Keratinocyte (primary cell): ENCODE measurements at regions not wholly inside any gene's neighbourhood (a gene's known extent, or its start where the extent isn't known, plus 50 kb on each side); places are given as distances from the start of the nearest gene placed in this dataset.
A peak's percentile ranks its signal among the peaks of the same experiment; 100 is the strongest.

ENCODE experiments used
- DNase-seq: peaks from one replicate; pipeline ENCODE4 v3.0.0-alpha.2; 2011; ENCODE audit warnings: low read depth, missing footprints, low spot score
- FAIRE-seq: peaks from 2 replicates; lab custom pipeline; 2011; peaks lifted over from hg19 to GRCh38; lab: Jason Lieb, UNC
- H2AFZ ChIP-seq: 2 replicates; pipeline ENCODE4 v1.6.0; 2012; ENCODE audit warnings: low read length, control low read depth, inconsistent platforms; ENCODE audit not compliant: control insufficient read depth
- H3K27ac ChIP-seq: 2 replicates; pipeline ENCODE4 v1.5.1; 2011; ENCODE audit warnings: low read length; ENCODE audit not compliant: control insufficient read depth, insufficient read depth
- H3K27me3 ChIP-seq: 3 replicates; pipeline ENCODE4 v1.6.0; 2011; ENCODE audit warnings: low read length; ENCODE audit not compliant: control insufficient read depth, insufficient read depth; ENCODE audit errors: extremely low read depth
- H3K36me3 ChIP-seq, 2 experiments: 2 replicates in 1 of 2; 3 replicates in 1 of 2; pipeline ENCODE4 v1.5.1; 2011; ENCODE audit warnings: low read length in 2 of 2, mild to moderate bottlenecking in 1 of 2; ENCODE audit not compliant: control insufficient read depth in 2 of 2, insufficient read depth in 2 of 2; ENCODE audit errors: extremely low read depth in 1 of 2
- H3K4me1 ChIP-seq: 3 replicates; pipeline ENCODE4 v1.5.1; 2011; ENCODE audit warnings: low read length; ENCODE audit not compliant: control insufficient read depth, insufficient read depth; ENCODE audit errors: extremely low read depth
- H3K4me2 ChIP-seq: 3 replicates; pipeline ENCODE4 v1.6.0; 2011; ENCODE audit warnings: low read depth, low read length; ENCODE audit not compliant: control insufficient read depth, insufficient read depth; ENCODE audit errors: extremely low read depth
- H3K4me3 ChIP-seq, 3 experiments: fragments of 200-600 bp in 1 of 3; sonication (generic) in 1 of 3; 2 replicates in 2 of 3; 3 replicates in 1 of 3; pipeline ENCODE4 v1.5.1; 2011 to 2016; ENCODE audit warnings: low read length in 3 of 3, mild to moderate bottlenecking in 3 of 3, control low read depth in 2 of 3, inconsistent platforms in 1 of 3, low read depth in 1 of 3, mixed read lengths in 1 of 3, mixed run types in 1 of 3, moderate library complexity in 1 of 3; ENCODE audit not compliant: control insufficient read depth in 2 of 3, insufficient read depth in 2 of 3; ENCODE audit errors: extremely low read depth in 1 of 3
- H3K79me2 ChIP-seq: 2 replicates; pipeline ENCODE4 v1.6.0; 2012; ENCODE audit warnings: low read length; ENCODE audit not compliant: control insufficient read depth, insufficient read depth
- H3K9ac ChIP-seq: 3 replicates; pipeline ENCODE4 v1.6.0; 2011; ENCODE audit warnings: low read length; ENCODE audit not compliant: control insufficient read depth, insufficient read depth; ENCODE audit errors: extremely low read depth
- H3K9me1 ChIP-seq: 3 replicates; pipeline ENCODE4 v1.6.0; 2011; ENCODE audit warnings: low read length; ENCODE audit not compliant: control insufficient read depth, insufficient read depth; ENCODE audit errors: extremely low read depth
- H3K9me3 ChIP-seq: 2 replicates; pipeline ENCODE4 v1.5.1; 2012; ENCODE audit warnings: low read depth, low read length; ENCODE audit not compliant: control insufficient read depth
- H4K20me1 ChIP-seq: 3 replicates; pipeline ENCODE4 v1.6.0; 2011; ENCODE audit warnings: low read length; ENCODE audit not compliant: control insufficient read depth, insufficient read depth; ENCODE audit errors: extremely low read depth
- EZH2 ChIP-seq: IDR thresholded peaks from one replicate; pipeline ENCODE4 v1.6.1; 2012; ENCODE audit warnings: inconsistent platforms, mild to moderate bottlenecking, low read length, moderate library complexity
- dilution Hi-C: fragments of 300-500 bp; cut with MboI; formaldehyde crosslinking; loops from one replicate; pipeline ENCODE4 v1.7.0; 2020; ENCODE audit warnings: low sequenced_read_pairs; ENCODE audit not compliant: extremely low pct_ligation_motif_present
- TF ChIP-seq, protein P1 (sequence below), 3 experiments: IDR thresholded peaks in 1 of 3; conservative IDR thresholded peaks in 1 of 3; optimal IDR thresholded peaks in 1 of 3; 2 replicates in 2 of 3; 3 replicates in 1 of 3; pipeline versions ENCODE3 to v1.5.1; 2011; ENCODE audit warnings: low read length in 3 of 3, mild to moderate bottlenecking in 3 of 3, moderate library complexity in 2 of 3, control low read depth in 1 of 3, inconsistent platforms in 1 of 3; ENCODE audit not compliant: insufficient read depth in 2 of 3; ENCODE audit errors: extremely low read depth in 1 of 3

GRCh38 chr16:51591480-51591879 is 440.4 kb upstream of the SALL1 start:
- DNase-seq (no peak), FAIRE-seq (no peak)
- Histone ChIP-seq H3K9ac (no peak overlapping the region), H3K9me1 (no peaks in the 10 kb centered on the region), H3K36me3 (no peaks in the 10 kb centered on the region), H4K20me1 (no peaks in the 10 kb centered on the region), H3K4me1 (peaks cover 5% of the 10 kb centered on the region), H3K79me2 (no peaks in the 10 kb centered on the region), H3K4me2 (no peak overlapping the region), H3K27ac (no peak overlapping the region), H2AFZ (no peak overlapping the region), H3K4me3 (no peak overlapping the region), H3K9me3 (no peaks in the 10 kb centered on the region), H3K27me3 (no peaks in the 10 kb centered on the region)
- TF ChIP-seq, protein P1, sequence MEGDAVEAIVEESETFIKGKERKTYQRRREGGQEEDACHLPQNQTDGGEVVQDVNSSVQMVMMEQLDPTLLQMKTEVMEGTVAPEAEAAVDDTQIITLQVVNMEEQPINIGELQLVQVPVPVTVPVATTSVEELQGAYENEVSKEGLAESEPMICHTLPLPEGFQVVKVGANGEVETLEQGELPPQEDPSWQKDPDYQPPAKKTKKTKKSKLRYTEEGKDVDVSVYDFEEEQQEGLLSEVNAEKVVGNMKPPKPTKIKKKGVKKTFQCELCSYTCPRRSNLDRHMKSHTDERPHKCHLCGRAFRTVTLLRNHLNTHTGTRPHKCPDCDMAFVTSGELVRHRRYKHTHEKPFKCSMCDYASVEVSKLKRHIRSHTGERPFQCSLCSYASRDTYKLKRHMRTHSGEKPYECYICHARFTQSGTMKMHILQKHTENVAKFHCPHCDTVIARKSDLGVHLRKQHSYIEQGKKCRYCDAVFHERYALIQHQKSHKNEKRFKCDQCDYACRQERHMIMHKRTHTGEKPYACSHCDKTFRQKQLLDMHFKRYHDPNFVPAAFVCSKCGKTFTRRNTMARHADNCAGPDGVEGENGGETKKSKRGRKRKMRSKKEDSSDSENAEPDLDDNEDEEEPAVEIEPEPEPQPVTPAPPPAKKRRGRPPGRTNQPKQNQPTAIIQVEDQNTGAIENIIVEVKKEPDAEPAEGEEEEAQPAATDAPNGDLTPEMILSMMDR (optimal IDR thresholded peaks at IDR 0.05 in 1 of 3, IDR thresholded peaks at IDR 0.05 in 1 of 3, conservative IDR thresholded peaks at IDR 0.05 in 1 of 3; ENCODE audit: extremely low read depth in 1 of 3, insufficient read depth in 2 of 3, low read length in 3 of 3) = no peak
- no peak for TF ChIP-seq EZH2
- dilution Hi-C loops = no loop called here

- DNase-seq (no peak), FAIRE-seq (peak; percentile 44)
- Histone ChIP-seq H3K9me1 (no peaks in the 10 kb centered on the region), H3K4me2 (no peak overlapping the region), H3K4me1 (peaks cover 15% of the 10 kb centered on the region), H3K36me3 (no peaks in the 10 kb centered on the region), H3K27ac (no peak overlapping the region), H3K9ac (no peak overlapping the region), H4K20me1 (no peaks in the 10 kb centered on the region), H3K27me3 (no peaks in the 10 kb centered on the region), H3K4me3 (no peak overlapping the region), H3K9me3 (no peaks in the 10 kb centered on the region), H3K79me2 (no peaks in the 10 kb centered on the region), H2AFZ (no peak overlapping the region)
- dilution Hi-C loops = no loop called here
- no peak for TF ChIP-seq EZH2
- TF ChIP-seq, protein P1 (optimal IDR thresholded peaks at IDR 0.05 in 1 of 3, IDR thresholded peaks at IDR 0.05 in 1 of 3, conservative IDR thresholded peaks at IDR 0.05 in 1 of 3; ENCODE audit: extremely low read depth in 1 of 3, insufficient read depth in 2 of 3, low read length in 3 of 3) = no peak
These were observed 428.7 kb upstream of the SALL1 start for GRCh38 chr16:51579652-51580360.
